A673 (cell line): ENCODE measurements at regions not wholly inside any gene's neighbourhood (a gene's known extent, or its start where the extent isn't known, plus 50 kb on each side); places are given as distances from the start of the nearest gene placed in this dataset.

ENCODE experiments used
- CTCF ChIP-seq: fragments of 300-800, 200-600 bp; sonication (generic); conservative IDR thresholded peaks from 2 replicates; pipeline ENCODE4 v1.5.1; 2017; ENCODE audit warnings: low read depth, mild to moderate bottlenecking, antibody characterized with exemption, low read length, moderate library complexity, mixed read lengths
- EZH2 ChIP-seq: fragments of 200-600 bp; sonication (generic); IDR thresholded peaks from 2 replicates; pipeline ENCODE4 v1.6.1; 2017; ENCODE audit warnings: borderline replicate concordance, low read depth, mild to moderate bottlenecking, mixed read lengths, antibody characterized with exemption, low read length; ENCODE audit not compliant: poor library complexity, severe bottlenecking

DNA sequence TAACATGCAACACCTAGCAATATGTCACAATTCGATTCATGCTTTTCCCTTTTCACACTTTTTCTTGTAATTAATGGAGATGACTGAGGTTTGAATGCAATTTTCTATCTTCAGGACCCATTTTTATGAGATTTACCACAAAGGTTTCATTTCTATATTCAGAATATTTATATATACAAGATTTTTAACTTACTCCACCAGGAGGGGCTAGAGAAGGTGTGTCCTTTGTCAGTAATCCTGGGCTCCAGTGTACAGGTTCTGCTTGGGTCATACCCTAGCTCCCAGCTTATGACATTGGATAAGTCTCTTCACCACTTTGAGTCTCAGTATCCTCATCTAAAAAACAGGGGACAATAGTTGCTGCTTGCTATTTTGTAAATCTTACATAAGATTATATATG, 95.7 kb upstream of the SLC24A5 start:
- no peak for TF ChIP-seq CTCF
- no peak for TF ChIP-seq EZH2
